GM19025 (cell line): ENCODE measurements at regions not wholly inside any gene's neighbourhood (a gene's known extent, or its start where the extent isn't known, plus 50 kb on each side); places are given as distances from the start of the nearest gene placed in this dataset.

Experiments used
- ATAC-seq: cut with Tn5 transposase; IDR thresholded peaks from one replicate; pipeline ENCODE4 v1.9.1; 2021; ENCODE audit warnings: mild to moderate bottlenecking, low read depth, moderate library complexity; ENCODE audit not compliant: unreplicated experiment

- no peak for ATAC-seq
Observed at GRCh38 chr11:111194860-111195568, 50.5 kb upstream of the POU2AF2 start.

GRCh38 chr11:111193924-111194490, 51.5 kb upstream of the POU2AF2 start:
- ATAC-seq: no peak

- ATAC-seq: no peak
Observed at GRCh38 chr11:111189466-111189865, 56.1 kb upstream of the POU2AF2 start.

- ATAC-seq: no peak
Observed at GRCh38 chr11:111186308-111186915, 59.1 kb upstream of the POU2AF2 start.

DNA sequence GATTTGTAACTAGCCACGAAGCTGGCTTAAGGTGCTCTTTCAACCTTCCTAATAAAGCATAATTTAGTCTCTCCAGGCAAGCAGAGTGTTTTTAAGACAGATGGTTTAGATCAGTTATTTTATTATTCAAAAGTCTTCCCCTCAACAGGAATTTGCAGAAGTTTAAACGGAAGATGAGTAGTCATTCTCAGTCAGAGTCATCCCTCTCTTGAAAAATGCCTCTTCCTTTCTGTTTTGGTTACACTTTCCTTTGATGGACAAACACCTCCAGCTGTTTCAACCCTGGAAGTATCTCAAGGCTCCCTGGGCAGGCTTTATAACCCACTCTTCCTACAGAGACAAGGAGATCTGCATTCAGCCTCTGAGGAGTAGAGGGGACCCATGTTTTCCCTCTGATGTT, 60.3 kb upstream of the POU2AF2 start:
- ATAC-seq: no peak

- ATAC-seq: no peak
Observed at GRCh38 chr11:111183706-111184105, 61.8 kb upstream of the POU2AF2 start.

- no peak for ATAC-seq
Observed at GRCh38 chr11:111179184-111179910, 66.2 kb upstream of the POU2AF2 start.

GRCh38 chr11:111177037-111177871, 68.3 kb upstream of the POU2AF2 start:
- ATAC-seq: peak; percentile 62

- no peak for ATAC-seq
Observed at GRCh38 chr11:111176603-111177002, 68.9 kb upstream of the POU2AF2 start.

GRCh38 chr11:111173221-111173620, 72.3 kb upstream of the POU2AF2 start:
- no peak for ATAC-seq

DNA sequence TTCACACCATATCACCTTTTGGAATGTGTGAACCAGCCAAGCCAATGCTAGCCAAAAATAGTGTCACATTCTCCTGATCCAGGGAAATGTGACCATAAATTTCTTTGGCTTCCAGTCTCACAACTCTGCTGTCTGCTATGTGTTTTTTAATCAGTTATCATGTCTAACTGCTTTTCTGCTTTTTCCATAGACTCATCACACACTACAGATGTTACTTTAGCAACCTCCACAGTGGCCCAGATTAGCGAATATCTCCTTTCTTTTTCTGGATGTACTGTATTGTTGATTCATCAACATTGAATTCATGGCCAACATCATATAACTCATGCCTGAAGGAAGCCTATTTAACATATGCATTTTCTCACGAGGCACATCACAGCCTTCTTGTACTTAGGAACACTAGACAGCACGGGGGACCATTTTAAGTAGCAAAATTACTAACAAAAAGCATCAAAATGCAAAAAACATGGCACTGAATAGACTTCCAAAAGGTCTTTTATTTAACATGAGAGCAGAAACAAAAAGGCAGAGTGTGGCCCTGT, 73.1 kb upstream of the POU2AF2 start:
- ATAC-seq: no peak

DNA sequence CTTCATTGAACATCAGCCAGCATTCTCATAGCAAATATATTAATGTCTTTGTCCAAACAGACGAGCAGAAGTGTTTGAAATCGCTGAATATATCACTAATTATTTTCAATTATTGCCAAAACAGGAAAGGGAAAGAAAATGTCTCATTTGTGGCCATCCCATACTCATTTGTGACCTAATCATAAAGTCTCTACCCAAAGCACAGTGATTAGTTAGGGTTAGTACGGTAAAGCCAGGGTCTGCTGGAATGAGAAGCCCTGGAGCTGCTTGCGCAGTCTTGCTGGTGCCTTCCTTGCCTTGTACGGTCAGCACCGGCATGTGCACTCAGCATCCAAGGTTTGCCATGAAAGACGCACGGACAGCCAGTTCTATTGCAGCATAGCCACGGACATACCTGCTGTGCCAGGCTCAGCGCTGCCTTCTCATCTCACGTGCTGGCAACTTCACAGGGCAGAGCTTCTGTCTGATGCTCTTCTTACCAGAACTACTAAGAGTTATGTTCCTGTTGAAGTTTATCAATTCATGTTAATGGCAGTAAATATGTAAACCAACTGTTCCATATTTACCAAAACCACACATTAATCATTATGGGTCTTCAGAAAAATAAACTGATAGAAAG, 74.7 kb upstream of the POU2AF2 start:
- ATAC-seq: no peak

GRCh38 chr11:111169367-111169766, 76.2 kb upstream of the POU2AF2 start:
- no peak for ATAC-seq

DNA sequence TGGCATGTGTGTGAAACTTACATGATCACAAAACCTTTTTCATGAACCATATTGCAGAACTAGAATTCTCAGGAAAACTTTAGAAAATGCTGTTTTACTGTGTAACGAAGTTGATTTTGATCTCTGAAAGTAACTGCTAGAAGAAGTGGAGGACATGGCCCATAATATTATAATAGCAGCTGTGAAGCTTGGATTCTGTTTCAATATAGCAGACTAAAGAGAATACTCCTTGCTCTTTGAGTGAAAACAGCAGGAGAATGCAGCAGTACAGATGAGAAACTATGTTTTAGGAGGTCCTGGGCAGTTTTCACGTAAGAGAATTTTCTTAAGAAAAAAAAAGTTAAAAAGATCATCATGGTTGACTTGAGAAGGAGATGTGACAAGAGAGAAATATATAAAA, 76.7 kb upstream of the POU2AF2 start:
- ATAC-seq: no peak

DNA sequence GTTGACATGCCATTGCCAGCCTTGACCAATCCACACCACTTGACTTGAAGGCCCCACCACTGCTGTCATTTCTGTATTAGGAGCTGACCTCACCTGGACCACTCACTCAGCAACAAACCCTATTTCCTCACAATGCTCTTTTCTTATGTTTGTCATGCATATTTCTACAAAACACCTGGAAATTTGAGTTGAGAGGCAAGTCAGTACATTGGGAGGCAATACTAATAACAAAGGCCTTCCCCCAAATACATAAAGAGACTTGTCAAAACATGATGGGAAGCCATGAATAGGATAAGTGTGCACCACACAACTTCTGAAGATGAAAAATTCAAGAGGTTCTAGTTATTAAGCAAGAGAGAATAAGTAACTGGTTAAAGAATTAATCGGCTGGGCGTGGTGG, 77.9 kb upstream of the POU2AF2 start:
- no peak for ATAC-seq

DNA sequence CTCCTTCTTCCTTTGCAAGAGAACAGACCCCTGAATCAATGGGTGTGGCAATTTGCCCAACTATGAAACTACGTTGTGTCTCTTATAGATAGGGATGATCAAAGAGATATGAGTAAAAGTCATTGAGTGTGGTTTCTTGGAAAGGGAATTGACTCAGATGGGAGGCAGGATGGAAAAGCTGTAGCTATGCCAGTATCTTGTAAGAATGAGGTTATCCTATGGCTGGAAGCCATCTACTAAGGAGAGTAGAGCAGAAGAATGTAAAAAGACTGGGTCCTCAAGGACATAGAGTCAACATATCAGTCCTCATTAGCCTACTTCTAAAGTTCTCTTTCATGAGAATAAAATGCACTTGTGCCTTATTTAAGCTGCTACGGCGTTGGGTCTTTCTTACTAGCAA, 78.9 kb upstream of the POU2AF2 start:
- ATAC-seq: no peak

DNA sequence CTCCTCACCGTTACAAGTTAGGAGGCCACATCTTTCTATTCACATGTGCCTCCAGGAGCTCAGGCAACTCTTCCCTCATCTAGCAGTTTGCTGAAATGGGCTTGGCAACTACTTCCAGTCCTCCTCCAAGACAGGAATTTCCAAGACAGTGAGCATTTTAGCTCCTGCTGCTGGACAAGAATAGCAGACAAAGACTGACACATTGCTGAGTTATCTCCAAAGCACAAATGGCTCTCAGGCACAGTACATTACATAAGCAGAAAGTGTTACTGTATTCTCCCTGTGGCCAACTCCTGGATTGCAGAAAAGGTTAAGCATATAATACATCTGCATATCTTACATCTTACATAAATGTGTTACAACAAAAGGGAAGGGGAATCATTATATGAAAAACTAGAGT, 83.2 kb upstream of the POU2AF2 start:
- no peak for ATAC-seq

DNA sequence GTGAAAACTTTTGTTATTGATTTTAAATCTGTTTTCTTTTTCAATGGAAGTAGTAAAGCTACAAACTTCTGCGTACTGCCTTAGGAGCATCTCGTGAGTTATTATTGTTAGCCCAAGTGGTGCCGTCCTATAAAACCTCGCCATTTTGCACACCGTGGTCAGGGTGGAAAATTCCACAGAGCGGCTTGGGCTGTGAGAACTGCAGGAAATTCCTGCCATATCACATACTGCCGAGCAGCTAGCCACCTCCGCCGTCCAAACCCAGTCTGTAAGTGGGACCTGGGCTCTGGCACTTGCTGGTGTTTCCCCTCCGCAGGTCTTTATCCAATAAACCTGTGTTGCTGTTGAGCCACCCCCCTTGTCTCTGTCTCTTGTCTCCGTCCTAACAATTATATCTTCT, 88.0 kb upstream of the POU2AF2 start:
- no peak for ATAC-seq

DNA sequence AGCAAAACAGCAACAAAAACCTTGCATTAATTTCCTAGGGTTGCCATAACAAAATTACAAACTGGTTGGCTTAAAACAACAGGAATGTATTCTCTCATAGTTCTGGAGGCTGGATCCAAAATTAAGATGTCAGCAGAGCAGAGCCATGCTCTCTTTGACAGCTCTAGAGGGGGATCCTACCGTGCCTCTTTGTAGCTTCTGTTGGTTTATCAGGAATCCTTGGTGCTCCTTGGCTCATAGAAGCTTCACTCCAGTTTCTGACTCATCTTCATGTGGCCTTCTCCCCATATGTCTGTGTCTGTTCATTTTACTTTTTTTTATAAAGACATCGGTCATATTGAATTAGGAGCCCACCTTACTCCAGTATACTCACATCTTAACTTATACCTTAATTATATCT, 90.5 kb upstream of the POU2AF2 start:
- ATAC-seq: no peak

GRCh38 chr11:111153194-111153593, 92.3 kb upstream of the POU2AF2 start:
- no peak for ATAC-seq
